HG03575 (cell line): ENCODE measurements at regions not wholly inside any gene's neighbourhood (a gene's known extent, or its start where the extent isn't known, plus 50 kb on each side); places are given as distances from the start of the nearest gene placed in this dataset.

Experiments used
- ATAC-seq: cut with Tn5 transposase; IDR thresholded peaks from one replicate; pipeline ENCODE4 v1.9.1; 2021; ENCODE audit not compliant: unreplicated experiment, insufficient number of reproducible peaks, low FRiP score; ENCODE audit errors: extremely low read depth

- no peak for ATAC-seq
Measured at GRCh38 chr10:2837674-2838073, 229.7 kb upstream of the PFKP start.

- ATAC-seq, result no peak
Measured at GRCh38 chr10:2836921-2837662, 230.3 kb upstream of the PFKP start.

- ATAC-seq, result no peak
Measured at GRCh38 chr10:2834214-2834613, 233.1 kb upstream of the PFKP start.

- ATAC-seq, result no peak
Measured at GRCh38 chr10:2831509-2831908, 235.8 kb upstream of the PFKP start.

- ATAC-seq, result no peak
Measured at GRCh38 chr10:2828741-2829140, 238.6 kb upstream of the PFKP start.

- ATAC-seq, result no peak
Measured at GRCh38 chr10:2826675-2827074, 240.7 kb upstream of the PFKP start.

- ATAC-seq, result no peak
Measured at GRCh38 chr10:2825841-2826240, 241.5 kb upstream of the PFKP start.

GRCh38 chr10:2817940-2818636 lies 249.3 kb upstream of the PFKP start:
- no peak for ATAC-seq

GRCh38 chr10:2813693-2814092 lies 253.7 kb upstream of the PFKP start:
- no peak for ATAC-seq

GRCh38 chr10:2813286-2813685 lies 254.1 kb upstream of the PFKP start:
- ATAC-seq, result no peak

- no peak for ATAC-seq
Measured at GRCh38 chr10:2812631-2813030, 254.7 kb upstream of the PFKP start.

GRCh38 chr10:2800178-2800577 lies 267.2 kb upstream of the PFKP start:
- ATAC-seq, result no peak

- ATAC-seq, result no peak
Measured at GRCh38 chr10:2798336-2799022, 268.9 kb upstream of the PFKP start.

GRCh38 chr10:2791774-2792443 lies 275.4 kb upstream of the PFKP start:
- ATAC-seq, result no peak

GRCh38 chr10:2790396-2791188 lies 276.8 kb upstream of the PFKP start:
- ATAC-seq, result no peak

- ATAC-seq, result no peak
Measured at GRCh38 chr10:2786251-2786650, 281.1 kb upstream of the PFKP start.

- ATAC-seq, result no peak
Measured at GRCh38 chr10:2784766-2785165, 282.6 kb upstream of the PFKP start.

GRCh38 chr10:2782950-2783349 lies 284.4 kb upstream of the PFKP start:
- ATAC-seq, result no peak

GRCh38 chr10:2782265-2782664 lies 285.1 kb upstream of the PFKP start:
- no peak for ATAC-seq
